ENCODE measurements at regions not wholly inside any gene's neighbourhood (a gene's known extent, or its start where the extent isn't known, plus 50 kb on each side); places are given as distances from the start of the nearest gene placed in this dataset.

- Histone ChIP-seq H3K4me3 (no peak overlapping the region), H3K36me3 (no peaks in the 10 kb centered on the region), H3K4me1 (peaks cover 0 to 3% (median 0%) of the 10 kb centered on the region in 4 donors), H3K27me3 (no peaks in the 10 kb centered on the region), H3K9me3 (no peaks in the 10 kb centered on the region), H3K27ac (no peak overlapping the region)
- no peak for TF ChIP-seq EP300 (IDR thresholded peaks at IDR 0.05)
- intact Hi-C loops (cut with DNase I; ENCODE audit: low total_unique reads), result no loop called here
- no peak for DNase-seq
- 63 to 75% (median 71%) methylated on average over 3 of the region's 3 CpGs for WGBS, 5 donors
These were observed 252.8 kb downstream of the MTX2 start for GRCh38 chr2:176521878-176522670.

- Histone ChIP-seq H3K36me3 (no peaks in the 10 kb centered on the region), H3K4me1 (peaks cover 0 to 3% (median 0%) of the 10 kb centered on the region in 4 donors), H3K4me3 (no peak overlapping the region), H3K27ac (no peak overlapping the region), H3K27me3 (no peaks in the 10 kb centered on the region), H3K9me3 (no peaks in the 10 kb centered on the region)
- TF ChIP-seq CTCF (IDR thresholded peaks at IDR 0.05) (no peak), EP300 (IDR thresholded peaks at IDR 0.05) (no peak), POLR2A (IDR thresholded peaks at IDR 0.05) (no peak), POLR2AphosphoS5 (IDR thresholded peaks at IDR 0.05) (no peak)
- intact Hi-C loops (cut with DNase I; ENCODE audit: low total_unique reads), result no loop called here
- 75 to 80% (median 77%) methylated on average over 2 of the region's 2 CpGs for WGBS, 5 donors
- DNase-seq, result no peak
These were observed 255.8 kb downstream of the MTX2 start for GRCh38 chr2:176525086-176525485.

- intact Hi-C loops (cut with DNase I; ENCODE audit: low total_unique reads), result no loop called here
- no peak overlapping the region for H3K4me3 ChIP-seq
- peaks cover 0 to 3% (median 0%) of the 10 kb centered on the region in 4 donors for H3K4me1 ChIP-seq
- TF ChIP-seq EP300 (IDR thresholded peaks at IDR 0.05) (no peak), POLR2A (IDR thresholded peaks at IDR 0.05) (no peak), CTCF (IDR thresholded peaks at IDR 0.05) (no peak), POLR2AphosphoS5 (IDR thresholded peaks at IDR 0.05) (no peak)
- peak in 1 of 2 donors; percentile 85 for DNase-seq
- 65 to 77% (median 70%) methylated on average over 6 of the region's 6 CpGs for WGBS, 5 donors
- H3K27ac ChIP-seq, result no peak overlapping the region
- no peaks in the 10 kb centered on the region for H3K27me3 ChIP-seq
- no peaks in the 10 kb centered on the region for H3K36me3 ChIP-seq
- H3K9me3 ChIP-seq, result no peaks in the 10 kb centered on the region
These were observed 258.0 kb downstream of the MTX2 start for GRCh38 chr2:176526995-176527901.

- DNase-seq, result no peak
- 73 to 91% (median 80%) methylated on average over 4 of the region's 4 CpGs for WGBS, 5 donors
- Histone ChIP-seq H3K27me3 (no peaks in the 10 kb centered on the region), H3K4me1 (peaks cover 0 to 3% (median 0%) of the 10 kb centered on the region in 4 donors), H3K36me3 (no peaks in the 10 kb centered on the region), H3K4me3 (no peak overlapping the region), H3K27ac (no peak overlapping the region), H3K9me3 (no peaks in the 10 kb centered on the region)
- intact Hi-C loops (cut with DNase I; ENCODE audit: low total_unique reads), result no loop called here
- no peak for TF ChIP-seq CTCF (IDR thresholded peaks at IDR 0.05)
- TF ChIP-seq EP300 (IDR thresholded peaks at IDR 0.05), result no peak
- TF ChIP-seq POLR2A (IDR thresholded peaks at IDR 0.05), result no peak
- TF ChIP-seq POLR2AphosphoS5 (IDR thresholded peaks at IDR 0.05), result no peak
These were observed 262.4 kb downstream of the MTX2 start for GRCh38 chr2:176531608-176532007.

Data from stomach (tissue), 8 donors.